HK-2 (cell line): ENCODE measurements at regions not wholly inside any gene's neighbourhood (a gene's known extent, or its start where the extent isn't known, plus 50 kb on each side); places are given as distances from the start of the nearest gene placed in this dataset.

Source experiments
- DNase-seq: peaks from one replicate; pipeline ENCODE4 v3.0.0-alpha.2; 2018; ENCODE audit not compliant: unreplicated experiment

DNA sequence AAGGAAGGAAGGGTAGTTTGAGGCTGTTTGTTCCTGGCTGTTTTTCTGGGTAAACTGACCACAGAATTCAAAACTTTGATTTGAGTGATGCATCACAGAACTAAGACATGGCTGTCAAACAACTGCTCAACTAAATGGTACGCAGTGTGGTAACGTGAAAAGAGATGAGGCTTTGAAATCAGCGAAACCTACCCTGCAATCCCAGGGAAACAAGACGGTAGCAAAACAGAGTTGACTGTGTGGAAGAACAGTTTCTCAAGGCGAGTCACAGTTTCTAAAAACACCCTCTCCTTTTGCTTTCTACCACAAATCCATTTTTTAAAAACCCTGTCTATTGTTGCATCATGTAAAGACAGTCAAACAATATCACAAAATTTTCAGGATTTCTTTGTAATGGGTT, 156.0 kb upstream of the MAF start:
- DNase-seq, result no peak

DNA sequence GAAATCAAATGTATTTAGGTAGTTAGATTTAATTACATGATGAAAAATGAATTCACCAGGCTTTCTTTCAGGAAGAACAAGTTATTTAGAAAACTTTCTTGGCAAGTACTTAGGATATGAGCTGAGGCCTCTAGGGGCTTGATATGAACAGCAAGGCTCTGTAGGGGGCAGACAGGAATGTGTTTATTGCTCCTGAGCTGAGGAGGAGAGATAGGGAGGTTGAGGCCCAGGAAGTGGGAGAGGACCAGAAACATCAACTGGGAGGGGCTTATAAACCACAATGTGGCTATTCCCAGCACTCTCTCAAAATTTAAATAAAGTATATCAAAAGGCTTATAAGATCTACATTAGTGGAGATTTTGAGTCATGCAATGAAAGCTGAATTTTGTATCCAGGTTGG, 154.0 kb upstream of the MAF start:
- no peak for DNase-seq

DNA sequence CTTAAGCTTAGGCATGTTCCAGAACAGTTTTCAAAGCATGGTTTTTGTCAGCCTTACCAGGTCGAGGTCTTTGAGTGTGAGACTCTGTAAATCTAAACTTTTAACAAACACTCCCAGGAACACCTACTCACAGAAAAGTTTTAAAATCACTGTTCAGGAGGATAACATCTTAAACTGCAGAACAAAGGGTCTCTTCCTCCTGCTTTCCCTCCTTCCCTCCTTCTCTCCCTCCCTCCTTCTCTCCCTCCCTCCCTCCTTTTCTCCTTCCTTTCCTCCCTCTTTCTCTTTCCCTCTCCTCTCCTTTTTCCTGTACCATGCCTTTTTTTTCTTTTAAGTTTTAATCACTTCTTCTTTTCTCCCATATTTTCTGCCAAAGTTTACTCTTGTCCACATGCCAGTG, 153.5 kb upstream of the MAF start:
- no peak for DNase-seq

DNA sequence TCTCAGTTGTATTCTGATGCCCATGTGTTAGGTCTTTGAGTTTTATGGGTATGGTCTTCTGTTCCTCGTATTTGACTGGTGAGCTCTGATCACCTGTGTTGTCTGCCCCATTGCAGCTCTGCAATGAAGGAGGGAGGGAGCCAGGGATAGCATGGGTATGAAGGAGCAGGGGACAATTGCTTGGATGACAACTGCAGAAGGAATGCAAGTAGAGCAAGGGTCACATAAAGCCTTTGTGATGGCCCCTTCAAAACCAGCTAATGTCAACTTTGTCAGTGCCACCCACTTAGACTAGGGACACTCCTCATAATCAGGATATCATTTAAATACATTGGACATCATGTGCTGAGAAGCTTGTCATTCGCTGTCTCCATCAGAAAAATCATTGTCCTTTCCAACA, 152.7 kb upstream of the MAF start:
- no peak for DNase-seq

DNA sequence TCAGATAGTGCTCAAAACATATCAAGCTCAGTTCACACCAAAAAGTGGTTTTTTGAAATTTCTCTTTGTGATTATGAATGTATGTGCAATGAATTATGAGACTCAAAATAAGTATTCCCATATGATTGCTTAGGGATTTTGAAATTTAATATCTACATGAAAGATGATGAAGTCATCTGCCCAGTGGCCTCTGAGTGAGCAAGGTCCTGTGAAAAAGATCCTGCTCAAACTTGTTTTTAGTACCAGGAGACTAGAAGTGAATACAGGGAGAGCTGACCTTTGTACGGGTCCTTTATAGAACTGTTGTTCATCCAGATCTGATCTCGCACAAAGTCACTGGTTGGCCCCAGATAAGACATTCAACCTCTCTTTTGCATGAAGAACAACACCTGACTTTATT, 151.9 kb upstream of the MAF start:
- no peak for DNase-seq

DNA sequence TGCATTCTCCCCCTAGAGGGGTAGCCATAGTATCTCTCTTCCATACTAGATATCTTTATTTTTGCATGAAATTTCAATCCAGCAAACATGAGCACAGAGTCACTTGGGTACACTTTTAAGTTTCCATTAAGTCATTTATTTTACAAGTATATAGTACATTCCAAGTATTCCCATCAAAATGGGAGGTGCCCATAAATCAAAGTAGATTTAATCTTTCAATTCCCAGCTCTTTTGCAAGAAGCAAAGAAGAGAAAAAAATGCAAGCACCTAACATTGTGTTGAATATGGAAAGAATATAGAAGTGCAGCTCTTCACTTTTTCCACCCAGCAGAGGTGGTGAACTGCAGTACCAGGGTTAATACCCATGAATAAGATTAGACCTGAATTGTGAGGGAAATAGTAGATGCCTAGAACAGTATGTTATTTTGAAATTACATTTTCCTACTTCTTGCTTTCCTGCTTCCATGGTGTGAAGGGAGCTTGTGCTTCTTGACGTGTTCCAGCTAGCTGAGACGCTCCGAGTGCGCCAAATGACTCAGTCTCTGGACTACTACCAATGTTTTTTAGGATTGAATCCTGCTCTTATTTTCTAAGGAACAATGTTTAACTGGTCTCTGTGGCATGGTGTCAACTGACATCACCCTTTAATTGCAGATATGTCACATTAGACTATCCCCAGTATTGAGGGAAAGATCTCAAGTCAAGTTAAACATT, 151.1 kb upstream of the MAF start:
- no peak for DNase-seq

DNA sequence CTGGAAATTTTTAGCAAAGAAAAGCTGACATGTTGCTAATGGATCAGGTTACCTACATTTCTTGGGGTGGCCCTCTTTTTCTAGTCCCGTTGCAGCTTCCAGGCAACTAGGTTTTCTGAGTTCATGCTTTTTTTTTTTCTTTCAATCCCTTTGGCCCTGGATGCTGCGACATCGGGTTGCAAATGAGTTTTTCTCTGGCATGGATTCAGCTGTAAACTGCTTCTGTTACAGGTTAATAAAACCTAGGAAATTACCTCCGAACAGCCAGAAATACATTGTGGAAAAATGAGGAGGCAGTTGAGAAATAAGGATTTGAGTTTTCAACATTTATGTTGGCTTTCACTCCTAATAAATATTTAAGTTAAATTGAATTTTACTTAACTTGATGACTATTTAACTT, 149.8 kb upstream of the MAF start:
- no peak for DNase-seq

DNA sequence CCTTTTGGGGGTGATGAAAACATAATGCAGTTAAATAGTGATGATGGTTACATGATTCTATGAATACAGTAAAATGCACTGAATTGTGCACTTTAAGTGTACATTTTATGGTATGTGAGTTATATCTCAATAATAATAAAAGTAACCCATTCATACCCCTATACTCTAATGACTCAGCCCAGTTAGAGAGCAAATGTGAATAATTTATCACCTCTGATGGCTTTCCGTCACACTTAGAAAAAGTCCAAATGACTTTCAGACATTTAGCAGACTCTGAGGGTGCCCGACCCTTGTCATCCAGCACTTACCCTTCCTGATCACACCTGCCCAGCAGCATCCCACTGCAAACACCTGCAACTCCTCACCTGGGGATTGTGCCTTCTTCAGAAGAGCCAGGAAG, 148.1 kb upstream of the MAF start:
- DNase-seq, result no peak

DNA sequence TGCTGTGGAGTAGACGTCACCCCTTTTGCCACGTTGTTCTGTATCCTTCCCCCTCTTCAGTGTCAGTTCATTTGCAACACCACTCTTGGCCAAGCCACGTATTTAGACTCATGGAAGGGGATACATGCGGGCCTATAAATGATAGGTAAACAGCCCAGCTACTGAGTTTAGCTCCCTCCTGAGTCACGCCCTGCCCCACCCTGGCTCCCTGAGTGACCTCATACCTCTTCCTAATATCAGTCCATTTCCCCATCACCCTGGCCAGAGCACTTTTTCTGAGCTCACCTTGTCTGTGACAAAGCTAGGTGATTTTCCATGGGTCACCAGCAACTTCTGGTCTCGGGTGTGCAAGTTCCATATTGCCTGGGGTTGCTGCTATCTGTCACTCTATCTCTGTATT, 147.2 kb upstream of the MAF start:
- no peak for DNase-seq

DNA sequence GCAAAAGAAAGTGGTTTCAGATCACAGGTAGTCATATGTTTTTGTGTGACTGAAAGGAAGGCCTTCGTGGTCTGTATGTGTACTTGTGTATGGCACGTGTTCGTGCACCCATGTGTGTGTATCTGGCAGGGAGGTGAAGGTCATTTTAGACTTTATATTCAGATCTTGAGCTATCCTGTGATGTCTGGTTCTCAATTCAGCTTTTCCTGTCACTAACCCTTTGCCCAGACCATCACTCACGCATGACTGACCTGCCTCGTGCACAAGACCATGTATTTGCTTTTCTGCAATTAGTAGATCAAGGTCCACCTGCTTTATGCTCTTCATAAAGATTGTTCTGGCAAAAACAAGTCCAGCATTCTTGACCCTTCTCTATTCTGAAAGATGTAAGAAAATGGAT, 139.7 kb upstream of the MAF start:
- no peak for DNase-seq

DNA sequence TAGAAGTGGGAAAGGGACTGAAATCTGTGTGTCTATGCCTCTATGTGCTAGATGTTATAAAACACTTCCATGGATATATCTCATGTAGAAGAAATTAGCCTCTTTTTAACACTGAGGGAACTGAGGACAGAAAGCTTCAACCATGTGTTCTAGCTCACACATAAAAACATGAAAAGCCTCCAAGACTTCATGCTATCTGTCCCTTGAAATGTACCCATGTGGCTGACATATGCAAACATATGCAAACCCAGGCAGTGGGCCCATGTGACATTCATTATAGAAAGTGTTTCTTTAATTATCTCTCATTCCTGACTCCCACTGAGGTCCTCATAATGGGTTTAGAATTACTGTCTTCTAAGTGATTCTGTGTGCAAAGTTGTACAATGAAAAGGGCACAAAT, 134.7 kb upstream of the MAF start:
- no peak for DNase-seq

DNA sequence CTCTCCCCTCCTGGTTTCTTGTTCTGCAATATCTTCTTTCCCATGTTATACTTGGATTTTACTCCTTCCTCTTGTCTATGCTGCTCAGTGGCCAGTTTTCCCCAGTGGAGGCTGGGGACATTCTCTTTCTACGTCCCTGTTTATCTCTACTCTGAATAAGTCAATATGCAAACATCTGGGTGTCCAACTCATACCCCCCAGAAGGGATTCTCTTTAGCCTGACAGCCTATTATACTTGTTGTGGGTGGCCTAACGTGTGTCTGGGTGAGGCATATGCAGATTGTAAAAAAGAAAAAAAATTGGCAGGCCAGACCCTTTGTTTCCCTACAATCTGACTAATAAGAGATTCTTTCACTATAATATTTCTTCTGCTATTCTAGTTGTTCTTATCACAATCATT, 134.2 kb upstream of the MAF start:
- no peak for DNase-seq

DNA sequence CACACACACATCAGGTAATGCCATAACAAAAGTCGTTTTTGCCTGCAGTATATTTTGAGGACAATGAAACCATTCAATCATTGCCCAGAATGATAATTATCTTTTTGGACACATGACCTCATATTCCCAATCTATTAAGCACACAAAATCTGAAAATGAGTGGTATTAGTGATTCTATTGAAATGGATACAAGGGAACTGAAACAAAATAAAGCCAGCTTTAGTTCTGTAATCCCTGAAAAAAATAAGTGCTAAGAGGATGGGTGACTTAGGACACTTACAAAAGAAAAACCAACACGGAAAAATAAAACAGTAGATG, 128.3 kb upstream of the MAF start:
- DNase-seq, result no peak

DNA sequence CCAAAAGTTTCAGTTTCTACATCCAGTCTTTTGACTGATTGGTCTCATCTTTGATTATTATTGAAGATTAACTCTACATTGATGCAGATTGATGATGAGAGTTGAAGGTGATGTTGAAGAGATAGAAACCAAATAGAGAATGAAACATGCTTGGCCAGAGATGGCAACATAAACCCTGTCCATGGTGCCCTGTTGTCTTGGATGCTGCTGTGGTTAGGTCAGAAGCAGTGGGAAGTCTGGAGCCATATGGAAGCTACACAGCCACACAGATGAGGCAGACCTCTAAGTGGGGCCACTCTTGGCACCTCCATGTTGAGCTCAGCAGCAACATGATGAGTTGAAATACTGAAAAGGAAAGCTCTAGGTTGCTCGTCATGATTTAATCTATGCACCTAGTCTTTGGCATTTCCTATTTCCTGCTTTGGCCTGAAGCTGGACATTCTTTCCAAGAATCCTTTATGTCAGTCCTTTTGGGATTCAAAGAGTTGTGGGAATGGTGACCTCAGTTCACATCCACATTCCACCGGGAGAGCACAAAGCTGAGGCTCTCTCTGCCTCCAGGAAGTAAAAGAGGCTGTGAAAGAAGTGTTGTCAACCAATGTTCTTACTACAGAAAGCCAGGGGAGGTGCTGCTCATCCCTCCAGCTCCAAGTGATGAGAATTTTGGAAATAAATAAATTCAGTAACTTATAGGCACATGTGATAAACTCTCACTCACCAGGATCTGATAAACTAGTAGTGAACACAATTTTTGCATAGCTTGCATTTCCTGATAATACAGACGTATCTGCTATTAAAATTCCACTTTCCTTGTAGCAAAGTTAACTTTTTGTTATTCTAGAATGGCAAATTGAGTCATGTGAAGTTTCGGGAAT, 127.7 kb upstream of the MAF start:
- no peak for DNase-seq

DNA sequence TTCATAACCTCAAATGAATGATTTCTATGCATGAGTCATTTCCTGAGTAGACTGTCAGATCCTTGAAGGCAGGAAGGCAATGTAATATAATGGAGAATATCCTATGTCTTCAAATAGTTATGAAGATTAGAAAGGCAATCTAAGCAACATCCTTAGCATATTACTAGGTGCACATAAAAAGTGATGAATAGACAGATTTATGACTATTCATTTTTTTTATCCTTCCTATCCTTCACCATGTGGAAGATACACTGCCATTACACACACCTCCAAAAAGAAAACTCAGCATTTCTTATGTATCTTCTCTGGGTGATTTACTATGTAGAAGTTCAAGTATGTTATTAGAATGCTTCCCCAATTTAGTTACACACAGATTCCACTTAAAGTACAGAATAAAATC, 126.4 kb upstream of the MAF start:
- no peak for DNase-seq

DNA sequence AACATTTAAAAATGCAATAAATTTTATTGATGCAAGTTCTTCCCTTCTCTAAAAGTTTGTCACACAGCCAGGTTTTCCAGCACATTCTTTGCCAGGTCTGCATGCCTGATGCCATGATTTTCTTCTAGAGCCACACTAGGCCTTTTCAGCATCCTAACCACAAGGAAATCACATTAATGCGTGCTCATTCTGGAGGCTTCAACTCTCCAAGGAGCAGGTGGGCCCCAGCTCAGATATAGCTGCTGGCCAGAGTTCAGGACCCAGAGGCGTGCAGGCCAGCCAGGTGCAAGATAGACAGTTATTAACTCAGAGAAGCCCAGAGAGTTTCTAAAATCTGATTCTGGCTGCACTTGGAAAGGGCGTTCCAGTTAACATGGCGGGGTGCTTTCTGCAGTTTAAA, 124.5 kb upstream of the MAF start:
- no peak for DNase-seq

DNA sequence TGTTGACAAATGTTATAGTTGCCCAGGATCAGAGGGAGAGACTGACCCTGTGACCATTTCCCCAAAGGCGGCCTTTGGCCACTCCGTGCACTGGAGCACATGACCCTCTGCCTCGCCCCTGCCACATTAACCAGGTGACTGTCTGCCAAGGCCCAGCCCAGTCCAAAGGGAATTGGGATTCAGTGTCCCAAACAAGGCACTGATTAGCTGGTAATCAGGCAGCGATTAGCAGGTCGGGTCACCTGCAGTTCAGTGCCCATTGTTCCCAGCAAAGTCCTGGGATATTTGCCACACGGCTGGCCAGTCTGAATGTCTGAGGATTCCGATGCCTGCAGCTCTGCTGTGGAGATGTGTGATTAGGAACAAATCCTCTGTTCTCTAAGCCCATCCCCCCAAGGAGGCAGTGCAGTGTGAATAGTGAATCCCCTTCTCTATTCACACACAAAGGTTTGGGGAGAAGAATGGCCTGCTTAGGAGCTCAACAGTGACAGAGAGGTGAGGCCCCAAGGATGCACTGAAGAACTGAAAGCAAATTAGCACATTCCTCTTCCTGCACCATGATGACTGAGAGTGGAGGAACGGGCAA, 123.1 kb upstream of the MAF start:
- no peak for DNase-seq

DNA sequence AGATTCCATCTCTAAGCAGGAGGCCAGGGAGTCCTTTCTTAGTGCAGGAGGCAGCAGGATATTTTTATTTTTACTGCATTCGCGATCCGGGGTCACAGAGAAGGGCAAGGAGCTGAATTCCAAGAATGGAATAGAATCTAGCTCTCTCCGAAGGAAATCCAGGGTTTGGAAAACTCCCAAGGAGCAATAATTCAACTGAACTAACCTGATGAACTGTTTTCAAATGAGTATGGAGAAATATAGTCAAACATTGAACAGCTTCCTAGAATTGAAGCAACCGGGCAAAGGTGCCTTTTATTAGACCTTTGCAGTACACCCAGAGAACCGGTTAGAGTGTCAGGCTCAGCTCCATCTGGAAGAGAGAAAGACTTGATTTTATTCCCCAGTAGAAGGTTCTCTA, 120.7 kb upstream of the MAF start:
- no peak for DNase-seq

DNA sequence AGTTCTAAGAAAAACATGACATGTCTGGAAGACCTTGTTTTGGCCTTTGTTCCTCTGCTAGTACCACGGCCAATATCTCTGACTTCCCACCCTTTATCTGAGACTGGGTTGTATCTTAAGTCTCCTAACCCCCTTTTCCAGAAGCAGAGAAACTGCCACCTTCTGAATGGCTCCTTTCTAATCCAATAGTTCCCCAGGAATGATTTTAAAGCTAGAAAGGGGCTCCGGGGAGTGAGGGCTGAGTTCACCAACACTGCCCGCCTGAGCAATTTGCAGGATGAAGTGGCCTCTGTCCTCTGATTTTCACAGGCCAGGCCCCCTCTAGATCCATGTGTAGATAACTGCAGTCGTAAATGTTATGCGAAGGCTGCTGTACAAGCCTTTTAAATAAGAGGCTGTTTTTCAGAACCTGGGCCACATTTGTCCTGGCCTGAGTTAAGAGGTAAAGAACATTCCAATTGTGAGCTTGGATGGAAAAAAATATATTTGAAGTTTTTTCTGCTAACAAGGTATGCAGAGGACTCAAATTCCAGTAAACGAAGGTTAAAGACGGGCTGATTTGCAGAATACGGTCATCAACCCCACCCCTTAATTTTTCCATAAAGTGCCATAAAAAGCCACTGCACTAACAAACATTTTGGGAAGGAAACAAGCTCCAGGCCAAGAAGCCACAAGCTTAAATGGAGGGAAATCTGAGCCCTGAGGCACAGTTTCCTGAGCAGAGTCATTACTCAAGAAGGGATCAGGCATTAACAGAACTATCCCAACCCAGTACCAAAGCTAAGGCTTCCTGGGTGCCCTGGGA, 117.0 kb upstream of the MAF start:
- DNase-seq, result no peak

DNA sequence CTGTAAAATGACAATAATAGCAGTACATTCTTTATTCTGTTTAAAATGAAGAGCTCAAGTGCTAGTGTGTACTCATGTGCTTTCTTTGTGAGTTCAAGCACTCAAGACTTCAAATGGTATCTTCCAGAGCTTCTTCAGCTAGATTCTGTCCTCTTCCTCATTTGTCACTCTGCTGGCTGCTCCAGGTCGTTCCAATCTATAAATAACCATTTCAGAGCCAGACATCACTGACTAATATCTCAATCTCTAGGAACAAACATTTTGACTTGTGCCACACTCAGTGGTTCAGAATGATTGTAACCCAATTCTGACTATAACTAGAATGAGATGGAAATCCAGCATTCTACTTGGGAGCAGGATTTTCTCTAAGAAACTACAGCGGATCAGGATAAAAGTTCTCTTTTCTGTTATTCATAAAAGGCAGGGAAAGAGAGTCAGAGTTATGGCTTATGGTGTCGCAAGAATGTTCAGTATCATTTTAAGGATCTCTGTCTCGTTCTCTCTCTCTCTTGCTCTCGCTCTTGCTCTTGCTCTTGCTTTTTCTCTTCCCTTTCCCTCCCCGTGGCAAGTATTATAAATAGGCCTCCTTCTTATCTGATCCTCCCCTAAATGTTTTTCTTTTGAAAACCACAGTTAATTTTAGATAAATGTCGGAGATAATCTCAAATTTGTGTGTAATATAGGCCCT, 116.3 kb upstream of the MAF start:
- DNase-seq, result no peak

DNA sequence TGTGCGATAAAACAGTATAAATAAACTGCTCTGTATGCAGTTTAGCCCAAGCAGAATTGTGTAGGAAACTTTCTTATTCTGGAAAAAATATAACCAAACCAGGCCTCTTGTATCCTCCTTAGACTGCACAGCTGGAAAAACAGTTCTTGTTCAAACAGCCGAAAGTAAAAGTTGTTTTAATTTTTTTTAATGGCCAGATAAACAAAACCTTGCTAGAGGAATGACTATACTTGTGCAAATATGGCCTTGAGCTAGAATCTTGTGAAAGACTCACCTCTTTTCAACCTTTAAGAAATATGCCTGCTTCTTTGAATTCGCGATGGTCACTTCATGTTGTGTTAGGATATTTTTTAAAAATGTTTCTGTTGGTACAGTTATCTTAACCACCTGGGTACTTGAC, 114.5 kb upstream of the MAF start:
- no peak for DNase-seq

DNA sequence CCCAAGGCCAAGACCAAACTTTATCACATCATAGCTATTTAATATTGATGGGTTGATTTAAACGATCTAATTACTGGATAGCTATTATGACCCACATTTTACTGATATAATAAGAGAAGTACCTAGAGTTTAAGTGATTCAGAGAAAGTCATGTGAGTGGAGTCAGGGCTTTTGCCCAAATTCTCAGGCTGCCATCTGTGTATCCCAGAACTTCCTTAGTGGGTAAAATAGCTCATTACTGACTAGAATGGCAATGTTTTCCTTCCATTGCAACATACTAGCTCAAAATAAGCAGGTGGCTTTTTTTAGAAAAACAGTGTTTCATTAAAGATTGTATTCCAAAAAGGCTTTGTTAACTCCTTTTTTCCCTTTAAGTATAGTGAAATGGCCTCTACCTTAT, 113.9 kb upstream of the MAF start:
- DNase-seq, result no peak
